CD1c-positive myeloid dendritic cell (primary cell): ENCODE measurements at regions not wholly inside any gene's neighbourhood (a gene's known extent, or its start where the extent isn't known, plus 50 kb on each side); places are given as distances from the start of the nearest gene placed in this dataset.

Source experiments
- DNase-seq: peaks from one replicate; pipeline ENCODE4 v3.0.0-alpha.2; 2016; ENCODE audit errors: extremely low spot score

DNA sequence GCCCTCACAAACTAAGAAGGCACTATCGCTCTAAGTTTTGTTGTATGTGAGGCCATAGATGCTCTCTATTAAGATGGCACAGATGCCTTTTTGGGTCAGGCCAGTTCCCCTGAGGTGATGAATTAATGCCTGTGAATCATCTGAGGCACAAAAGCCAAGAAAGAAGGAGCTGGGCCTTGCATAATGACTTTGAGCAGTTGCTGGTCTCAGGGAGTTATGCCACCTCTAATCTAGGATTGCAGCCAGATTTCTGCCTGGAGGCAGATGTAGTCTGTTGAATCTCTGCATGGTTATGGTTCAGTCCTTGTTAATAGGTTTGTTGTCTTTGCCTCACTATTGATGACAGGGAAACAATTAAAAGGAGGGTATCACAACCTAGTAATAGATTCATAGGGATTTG, 168.1 kb upstream of the CHRM3 start:
- no peak for DNase-seq

DNA sequence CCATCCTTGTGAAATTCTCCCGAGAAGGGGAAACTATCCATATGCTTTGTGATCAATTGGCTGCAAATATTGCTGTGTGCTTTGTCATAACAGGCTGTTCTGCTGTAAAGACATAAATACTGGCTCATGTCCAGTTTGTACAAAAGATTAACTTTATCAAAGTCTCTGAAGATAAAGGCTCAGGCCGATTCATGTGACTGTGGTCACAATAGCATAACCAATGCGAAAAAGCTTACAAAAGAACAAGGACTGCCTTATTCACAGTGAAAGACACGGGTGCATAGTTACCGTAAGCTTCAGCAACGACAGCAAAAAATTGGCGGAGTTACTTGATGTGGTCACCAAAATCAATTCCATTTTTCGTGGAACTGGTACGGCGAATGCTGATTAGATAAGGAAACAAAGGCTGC, 173.6 kb upstream of the CHRM3 start:
- DNase-seq: no peak

GRCh38 chr1:239209591-239209990, 176.8 kb upstream of the CHRM3 start:
- no peak for DNase-seq

- no peak for DNase-seq
Observed at GRCh38 chr1:239204401-239204800, 182.0 kb upstream of the CHRM3 start.

GRCh38 chr1:239197871-239198270, 188.5 kb upstream of the CHRM3 start:
- DNase-seq: no peak

GRCh38 chr1:239189998-239190512, 196.3 kb upstream of the CHRM3 start:
- DNase-seq: no peak

DNA sequence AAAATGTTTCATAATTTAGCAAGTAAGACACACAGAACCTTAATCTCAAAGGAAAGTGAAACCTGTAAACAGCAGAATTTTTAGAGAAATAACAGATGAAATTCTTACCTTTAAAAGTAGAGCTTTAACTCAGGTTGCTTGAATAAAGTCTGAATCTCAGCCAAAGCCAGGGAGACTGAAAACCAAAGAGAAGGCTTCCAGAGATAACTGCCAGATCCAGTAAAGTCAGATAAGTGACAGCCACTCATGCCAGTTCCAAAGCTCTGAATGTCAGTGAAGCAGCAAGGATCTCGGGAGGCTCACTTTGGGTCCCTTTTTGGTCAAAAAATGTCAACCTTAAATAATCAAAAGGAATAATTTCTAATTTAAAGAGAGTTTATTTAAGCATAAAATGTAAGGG, 199.9 kb upstream of the CHRM3 start:
- no peak for DNase-seq

- DNase-seq: no peak
Observed at GRCh38 chr1:239185245-239185619, 201.1 kb upstream of the CHRM3 start.

DNA sequence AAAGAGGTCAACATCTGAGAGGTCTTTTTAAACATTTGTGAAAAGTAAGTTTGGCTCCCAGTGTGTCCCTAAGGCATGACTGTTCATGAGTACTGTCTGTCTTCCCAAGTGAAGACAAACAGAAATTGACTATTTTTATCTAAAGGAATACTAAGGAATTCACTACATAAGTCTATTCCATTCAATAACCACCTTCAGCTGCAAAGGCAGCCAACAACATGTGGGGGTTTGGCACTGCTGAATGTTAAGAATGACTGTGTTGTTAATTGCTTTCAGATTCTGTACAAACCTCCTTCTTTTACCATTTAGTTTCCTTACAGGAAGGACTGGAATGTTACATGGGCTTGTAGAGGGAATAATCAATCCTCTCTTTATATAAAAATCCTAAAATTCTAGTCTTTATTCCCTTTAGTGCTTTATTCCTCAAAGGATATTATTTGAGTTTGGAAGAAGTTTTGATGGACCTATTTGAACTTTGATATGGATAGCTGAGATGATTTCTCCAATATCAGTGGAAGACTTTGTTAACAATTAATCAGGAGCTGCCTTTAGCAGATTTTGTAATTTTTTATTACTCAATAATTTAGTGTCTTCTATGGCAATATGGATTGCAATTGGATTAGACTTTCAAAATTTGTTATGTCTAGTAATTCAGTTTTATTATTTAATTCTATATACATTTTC, 201.7 kb upstream of the CHRM3 start:
- DNase-seq: no peak

GRCh38 chr1:239178961-239179360, 207.4 kb upstream of the CHRM3 start:
- DNase-seq: no peak

DNA sequence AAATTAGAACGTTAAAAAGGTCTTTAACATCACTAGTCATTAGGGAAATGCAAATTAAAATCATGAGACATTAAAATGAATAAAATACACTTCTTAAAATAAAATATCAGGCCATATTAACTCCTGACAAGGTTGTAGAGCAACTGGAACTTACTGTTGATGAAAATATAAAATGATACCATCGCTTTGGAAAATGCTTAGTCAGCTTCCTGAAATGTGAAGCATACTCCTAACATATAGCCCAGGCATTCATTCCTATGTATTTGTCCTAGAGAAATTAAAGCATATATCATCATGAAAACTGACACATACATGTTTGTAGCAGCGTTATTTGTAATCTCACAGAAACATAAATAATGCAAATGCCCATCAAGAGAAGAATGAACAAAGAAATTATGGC, 211.5 kb upstream of the CHRM3 start:
- no peak for DNase-seq

DNA sequence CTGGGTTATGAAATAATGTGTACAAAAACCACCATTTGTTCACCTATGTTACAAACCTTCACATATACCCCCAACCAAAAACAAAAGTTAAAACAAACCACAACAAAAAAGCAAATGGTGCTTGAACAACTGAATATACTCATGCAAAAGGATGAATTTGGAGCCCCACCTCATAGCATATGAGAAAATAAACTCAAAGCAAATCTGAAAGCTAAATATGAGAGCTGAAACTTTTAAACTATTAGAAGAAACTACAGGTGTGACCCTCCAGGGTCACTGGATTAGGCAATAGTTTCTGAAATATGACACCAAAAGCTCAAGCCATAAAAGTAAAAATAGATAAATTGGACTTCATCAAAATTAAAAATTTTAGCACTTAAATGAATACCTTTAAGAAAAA, 215.5 kb upstream of the CHRM3 start:
- no peak for DNase-seq

DNA sequence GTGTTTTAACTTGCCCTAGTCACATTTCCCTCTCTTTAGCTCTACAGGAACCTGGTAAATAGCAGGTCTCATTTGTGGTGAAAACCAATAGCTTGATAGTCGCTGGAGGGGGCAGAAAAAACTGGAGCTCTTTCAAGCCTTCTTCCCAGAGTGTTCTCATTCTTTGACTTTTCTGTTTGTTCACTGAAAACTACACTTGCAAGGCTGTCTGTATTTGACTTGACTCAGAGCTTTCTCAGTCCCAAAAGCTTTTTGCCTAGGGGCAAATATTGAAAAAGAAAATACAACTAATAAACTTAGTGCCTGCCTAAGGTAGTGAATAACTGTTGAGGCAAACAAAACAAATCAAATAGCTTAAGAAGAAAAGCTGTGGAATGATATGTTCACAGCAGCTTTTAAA, 217.1 kb upstream of the CHRM3 start:
- DNase-seq: no peak

- no peak for DNase-seq
Observed at GRCh38 chr1:239164451-239165180, 221.8 kb upstream of the CHRM3 start.

DNA sequence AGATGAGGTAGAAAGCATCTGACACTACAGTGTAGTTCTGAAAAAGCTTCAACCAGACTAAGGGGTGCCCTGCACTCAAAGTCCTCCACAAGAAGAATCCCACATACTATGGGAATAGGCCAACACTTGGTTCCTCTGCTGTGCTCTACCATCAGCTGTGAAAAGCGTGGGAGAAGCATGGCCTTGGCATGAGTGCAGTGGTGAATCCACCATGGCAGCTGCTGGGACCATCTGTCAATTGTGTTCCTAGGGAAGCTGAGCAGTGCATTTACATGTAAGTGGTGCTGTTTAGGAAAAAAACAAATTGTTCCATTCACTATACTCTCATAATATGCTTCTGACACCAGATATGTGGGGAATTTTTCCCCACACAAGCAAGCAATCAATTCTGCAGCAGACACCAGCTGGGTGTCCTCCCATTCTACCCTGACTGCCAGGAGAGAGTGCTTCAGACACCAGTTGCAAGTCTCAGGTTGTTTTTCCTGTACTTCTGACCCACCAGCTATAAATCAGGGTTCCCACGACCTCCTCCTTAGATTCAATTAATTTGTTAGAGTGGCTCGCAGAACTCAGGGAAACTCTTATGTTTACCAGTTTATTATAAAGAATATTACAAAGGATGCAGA, 230.8 kb upstream of the CHRM3 start:
- no peak for DNase-seq

- no peak for DNase-seq
Observed at GRCh38 chr1:239151937-239152336, 234.4 kb upstream of the CHRM3 start.

DNA sequence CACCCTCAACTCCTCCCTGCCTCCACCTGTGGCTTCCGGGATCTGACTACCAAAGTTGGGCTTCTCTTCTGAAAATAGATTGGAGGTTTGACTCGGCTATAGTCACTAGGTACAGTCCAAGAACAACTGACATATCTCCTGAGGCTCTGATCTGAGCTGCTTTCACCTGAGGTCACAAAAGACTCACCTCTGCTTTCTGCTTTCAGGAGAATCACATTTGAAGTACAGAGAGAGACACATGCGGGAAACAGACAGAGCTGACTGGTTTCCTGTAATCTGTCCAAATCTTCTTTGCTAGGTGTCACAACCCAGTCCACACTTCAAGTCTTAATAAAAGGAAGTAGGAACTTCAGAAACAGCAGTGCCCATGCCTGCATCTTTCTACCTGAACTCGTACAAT, 245.4 kb upstream of the CHRM3 start:
- DNase-seq: no peak

GRCh38 chr1:239139801-239140200, 246.6 kb upstream of the CHRM3 start:
- DNase-seq: no peak

- DNase-seq: no peak
Observed at GRCh38 chr1:239128541-239128940, 257.8 kb upstream of the CHRM3 start.

DNA sequence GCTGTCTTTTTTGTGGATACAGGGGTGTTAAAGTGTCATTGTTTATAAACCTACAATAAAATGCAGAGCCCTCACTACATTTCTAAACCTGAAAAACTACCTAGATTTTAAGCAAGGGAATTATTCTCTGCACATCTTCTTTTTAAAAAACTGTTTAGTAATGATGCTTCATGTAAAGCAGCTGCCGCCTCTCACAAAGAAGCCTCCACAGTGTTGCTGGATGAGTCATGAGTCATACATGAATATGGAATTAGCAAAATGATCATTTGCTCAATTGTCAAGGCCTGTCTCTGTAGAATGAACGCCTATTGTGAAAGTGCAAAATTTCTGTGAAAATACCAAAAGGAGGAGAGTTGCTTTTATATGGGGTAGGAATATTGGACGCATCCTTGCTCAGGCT, 259.5 kb upstream of the CHRM3 start:
- no peak for DNase-seq

DNA sequence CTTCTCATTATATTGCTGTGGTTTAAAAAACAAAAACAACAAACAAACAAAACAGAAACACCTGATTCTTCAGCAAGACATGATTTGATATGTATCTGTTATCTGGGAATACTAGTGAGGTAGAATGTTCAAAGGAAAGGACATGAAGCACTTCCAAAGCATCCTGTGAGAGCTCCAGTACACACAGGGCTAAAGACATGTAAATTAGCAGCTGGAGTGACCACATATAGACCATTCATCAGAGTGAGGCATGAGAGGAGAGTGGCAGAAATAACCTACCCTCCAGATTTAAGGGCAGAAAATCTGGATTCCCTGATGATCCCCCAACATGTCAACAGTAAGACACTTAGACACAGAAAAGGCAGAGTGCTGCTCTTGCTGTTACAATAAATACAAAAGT, 260.5 kb upstream of the CHRM3 start:
- no peak for DNase-seq

GRCh38 chr1:239125027-239125426, 261.3 kb upstream of the CHRM3 start:
- no peak for DNase-seq

DNA sequence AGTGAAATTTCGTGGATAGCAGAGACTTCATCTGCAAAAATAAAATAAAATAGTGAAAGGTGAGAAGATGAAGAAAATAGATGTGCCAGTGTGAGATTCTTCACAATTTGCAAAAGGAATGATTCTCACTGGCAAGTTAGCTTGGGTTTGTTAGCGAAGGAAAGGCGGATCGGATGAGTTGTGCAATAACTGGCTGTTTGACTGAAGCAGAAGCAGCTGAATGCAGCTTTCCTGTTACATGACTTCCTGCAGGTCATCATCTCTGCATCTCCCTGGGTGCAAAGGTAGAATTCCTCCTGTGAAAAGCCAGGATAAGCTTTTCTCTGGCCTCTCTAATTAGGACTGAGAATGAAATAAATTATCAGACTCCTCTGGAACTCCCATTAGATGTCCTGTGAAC, 263.1 kb upstream of the CHRM3 start:
- DNase-seq: no peak
